ENCODE measurements at regions not wholly inside any gene's neighbourhood (a gene's known extent, or its start where the extent isn't known, plus 50 kb on each side); places are given as distances from the start of the nearest gene placed in this dataset.

GRCh38 chr7:16365952-16366351, 55.4 kb downstream of the CRPPA start:
- no peak for TF ChIP-seq CTCF (IDR thresholded peaks at IDR 0.05)
- TF ChIP-seq POLR2AphosphoS5 (IDR thresholded peaks at IDR 0.05; ENCODE audit: low read depth, low read length): no peak
- no peak for TF ChIP-seq SIN3A (IDR thresholded peaks at IDR 0.05; ENCODE audit: borderline replicate concordance, insufficient read depth, low read depth, low read length)

All from Panc1 (cell line).